AG10803 (cell line): ENCODE measurements at regions not wholly inside any gene's neighbourhood (a gene's known extent, or its start where the extent isn't known, plus 50 kb on each side); places are given as distances from the start of the nearest gene placed in this dataset.
"Not testable (repeated sequence)": the region's sequence is repeated elsewhere in the genome, so short reads cannot be mapped to it uniquely, and the experiment has no call there.

Experiments
- DNase-seq: peaks from one replicate; pipeline ENCODE4 v3.0.0; 2010; ENCODE audit warnings: low read depth
- H3K4me3 ChIP-seq: 2 replicates; pipeline ENCODE4 v1.5.1; 2011; ENCODE audit warnings: mild to moderate bottlenecking, low read length, control low read depth
- CTCF ChIP-seq: conservative IDR thresholded peaks from 2 replicates; pipeline ENCODE4 v1.5.1; 2011; ENCODE audit warnings: mild to moderate bottlenecking, low read length, control low read depth, inconsistent platforms

GRCh38 chr4:184906480-184907097 lies 80.8 kb upstream of the ACSL1 start:
- no peak for TF ChIP-seq CTCF
- H3K4me3 ChIP-seq, result no peak overlapping the region
- no peak for DNase-seq

- H3K4me3 ChIP-seq, result no peak overlapping the region
- TF ChIP-seq CTCF, result no peak; the same call in 1 of the 2 replicates
- DNase-seq, result no peak
Observed at GRCh38 chr4:184907216-184907615, 81.4 kb upstream of the ACSL1 start.

- H3K4me3 ChIP-seq, result no peak overlapping the region
- no peak for TF ChIP-seq CTCF
- no peak for DNase-seq
Observed at GRCh38 chr4:184907810-184908209, 82.0 kb upstream of the ACSL1 start.

GRCh38 chr4:184911310-184911709 lies 85.5 kb upstream of the ACSL1 start:
- TF ChIP-seq CTCF, result no peak
- no peak overlapping the region for H3K4me3 ChIP-seq
- peak; percentile 10 for DNase-seq

- no peak for DNase-seq
- no peak overlapping the region for H3K4me3 ChIP-seq
- no peak for TF ChIP-seq CTCF
Observed at GRCh38 chr4:184913356-184914143, 87.8 kb upstream of the ACSL1 start.

GRCh38 chr4:184918799-184919198 lies 93.0 kb upstream of the ACSL1 start:
- not testable (repeated sequence) for DNase-seq, H3K4me3 ChIP-seq

GRCh38 chr4:184921456-184921855 lies 95.7 kb upstream of the ACSL1 start:
- TF ChIP-seq CTCF, result no peak
- no peak for DNase-seq

More at GRCh38 chr4:184921456-184921855, 95.7 kb upstream of the ACSL1 start:
- no peak overlapping the region for H3K4me3 ChIP-seq
